Embryonic facial prominence (tissue), 1 donor: ENCODE measurements at regions not wholly inside any gene's neighbourhood (a gene's known extent, or its start where the extent isn't known, plus 50 kb on each side); places are given as distances from the start of the nearest gene placed in this dataset.
"Not testable (repeated sequence)": the region's sequence is repeated elsewhere in the genome, so short reads cannot be mapped to it uniquely, and the experiment has no call there.

Experiments
- DNase-seq: peaks from one replicate; pipeline ENCODE4 v3.0.0-alpha.2; 2016; ENCODE audit errors: extremely low spot score

DNA sequence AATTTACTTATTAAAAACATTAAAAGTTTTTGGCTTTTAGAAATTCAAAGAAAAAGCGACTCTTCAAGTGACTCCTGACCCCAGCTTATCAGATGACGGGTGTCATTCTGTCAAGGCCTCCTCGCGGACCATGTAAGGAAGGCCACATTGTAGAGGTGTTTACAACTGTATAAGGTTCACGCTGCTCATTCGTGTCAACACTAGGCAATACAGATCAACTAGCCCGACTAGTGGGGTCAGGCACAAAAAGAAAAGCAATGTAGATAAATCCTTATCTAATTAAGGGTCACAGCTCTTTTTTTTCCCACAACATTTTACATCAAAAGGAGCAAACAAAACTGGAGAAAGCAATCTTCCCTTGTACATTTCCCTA, 207.5 kb upstream of the NR2F2 start:
- no peak for DNase-seq

DNA sequence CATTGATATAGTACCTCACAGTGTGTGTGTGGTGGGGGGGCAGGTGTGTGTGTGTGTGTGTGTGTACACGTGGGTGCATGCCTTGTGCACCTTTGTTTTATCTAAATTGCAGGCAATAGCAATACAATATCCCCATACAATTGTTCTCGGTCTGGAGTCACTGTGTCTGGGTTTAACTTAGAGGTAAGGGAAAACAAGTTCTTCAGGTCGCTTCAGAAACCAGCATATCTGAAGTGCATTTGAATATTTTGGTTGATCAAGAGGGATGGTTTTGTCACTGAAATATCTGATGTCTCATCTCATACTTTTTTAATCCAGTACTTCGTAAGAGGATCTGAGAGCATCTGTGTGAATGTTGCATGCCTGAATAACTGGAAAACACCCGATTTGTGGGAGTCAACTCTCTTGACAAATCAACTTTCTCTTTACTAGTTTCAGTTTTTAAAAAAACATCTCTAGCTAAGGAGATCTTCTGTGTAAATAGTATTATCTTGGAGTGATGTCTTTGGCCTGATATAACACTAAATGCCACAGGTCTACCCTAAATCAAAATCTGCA, 206.8 kb upstream of the NR2F2 start:
- no peak for DNase-seq

DNA sequence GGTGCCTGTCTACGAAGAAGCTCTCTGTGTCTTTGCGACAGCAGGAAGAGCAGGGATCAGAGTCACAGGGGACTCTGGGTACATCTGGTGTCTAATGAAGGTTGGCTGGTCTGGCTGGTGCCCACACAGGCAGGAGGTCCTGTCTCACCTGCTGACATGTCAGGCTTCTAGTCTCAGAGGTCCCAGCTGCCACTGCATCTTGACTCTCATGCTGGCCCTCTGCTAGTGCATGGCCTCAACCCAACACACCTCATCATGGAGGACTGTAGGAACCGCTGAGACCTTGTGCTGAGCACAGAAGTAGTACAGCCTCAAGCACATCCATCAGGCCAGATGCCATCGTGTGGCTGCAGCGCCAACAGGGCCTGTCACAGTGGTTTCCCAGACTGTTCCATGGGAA, 206.1 kb upstream of the NR2F2 start:
- no peak for DNase-seq

DNA sequence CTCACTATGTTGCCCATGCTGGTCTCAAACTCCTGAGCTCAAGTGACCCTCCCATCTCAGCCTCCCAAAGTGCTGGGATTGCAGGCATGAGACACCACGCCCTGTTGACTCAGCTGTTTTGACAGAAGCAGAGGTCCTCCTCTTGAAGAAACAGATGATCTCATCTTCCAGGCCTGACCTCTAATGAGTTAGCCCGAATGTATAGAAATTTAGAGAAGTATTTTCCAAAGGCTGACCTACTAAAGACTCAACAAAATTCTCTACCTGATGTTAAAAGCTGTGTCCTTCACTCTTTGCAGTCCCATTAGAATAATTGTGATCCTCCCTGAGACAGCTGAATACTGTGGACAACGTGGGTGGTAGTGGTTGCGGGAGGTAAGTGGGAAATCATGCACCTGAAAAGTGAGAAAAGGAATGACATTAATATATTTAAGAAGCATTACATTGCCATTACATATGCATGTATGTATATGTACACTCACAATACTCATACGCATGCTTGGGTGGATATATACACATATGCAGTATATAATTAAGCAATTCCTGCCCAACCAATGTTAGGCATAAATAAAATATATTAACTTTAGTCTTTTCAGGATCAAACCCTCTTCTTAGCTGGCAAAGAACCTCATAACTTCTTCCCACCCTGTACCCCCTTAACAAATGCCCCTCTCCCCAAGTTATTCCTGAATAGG, 204.6 kb upstream of the NR2F2 start:
- DNase-seq = no peak

DNA sequence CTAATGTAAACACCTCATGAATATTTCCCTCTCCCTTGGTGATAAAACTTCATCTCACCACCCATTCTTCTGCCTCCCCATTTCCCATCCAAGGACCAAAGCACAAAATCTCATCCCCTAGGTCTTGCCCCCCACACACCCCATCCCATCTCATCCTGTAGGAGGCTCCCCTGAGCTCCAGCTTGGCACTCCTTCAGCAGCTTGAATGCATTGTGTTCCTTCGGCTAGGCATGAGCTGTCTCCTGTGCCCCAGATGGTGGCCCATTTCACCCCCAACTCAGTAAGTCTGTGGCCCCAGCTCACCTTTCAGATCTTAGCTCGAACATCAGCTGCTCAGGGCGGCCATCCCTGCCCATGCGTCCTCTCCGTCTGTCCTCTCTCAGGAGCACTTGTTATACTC, 203.6 kb upstream of the NR2F2 start:
- DNase-seq = no peak

DNA sequence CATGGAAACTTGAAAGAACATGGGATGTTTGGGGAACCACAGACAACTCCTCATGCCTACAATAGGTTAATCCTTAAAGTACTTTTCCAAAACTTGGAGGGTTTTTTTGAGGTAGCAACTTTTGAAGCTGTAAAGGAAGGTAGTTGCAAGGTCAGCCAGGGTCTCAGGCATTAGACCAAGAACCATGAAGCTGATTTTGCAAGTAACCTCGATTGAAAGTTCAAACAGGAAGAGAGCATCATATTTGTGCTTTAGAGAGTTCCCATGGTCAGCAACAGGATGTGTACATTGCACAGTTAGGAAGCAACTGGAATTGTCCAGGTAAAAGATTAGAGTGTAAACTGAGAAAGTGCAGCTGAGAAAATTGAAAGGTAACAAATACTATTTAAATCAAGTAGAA, 199.8 kb upstream of the NR2F2 start:
- DNase-seq = no peak

DNA sequence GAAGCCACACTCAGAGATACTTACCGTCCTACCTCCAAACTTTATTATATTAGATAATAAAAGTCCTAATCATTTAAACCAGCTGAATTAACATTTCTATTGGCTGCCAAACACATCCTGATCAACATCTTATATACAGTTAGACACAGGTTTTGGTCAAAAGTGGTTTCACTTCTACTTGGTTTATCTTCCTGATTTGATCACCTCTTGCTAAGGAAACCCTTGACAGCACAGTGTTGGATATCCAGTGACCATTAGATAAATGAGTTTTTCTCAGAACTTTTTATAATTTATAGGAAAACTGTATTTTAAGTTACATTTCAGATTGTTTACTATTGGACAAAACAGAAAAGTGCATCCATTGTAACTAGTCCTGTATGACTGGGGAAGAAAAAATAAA, 198.4 kb upstream of the NR2F2 start:
- DNase-seq = no peak

DNA sequence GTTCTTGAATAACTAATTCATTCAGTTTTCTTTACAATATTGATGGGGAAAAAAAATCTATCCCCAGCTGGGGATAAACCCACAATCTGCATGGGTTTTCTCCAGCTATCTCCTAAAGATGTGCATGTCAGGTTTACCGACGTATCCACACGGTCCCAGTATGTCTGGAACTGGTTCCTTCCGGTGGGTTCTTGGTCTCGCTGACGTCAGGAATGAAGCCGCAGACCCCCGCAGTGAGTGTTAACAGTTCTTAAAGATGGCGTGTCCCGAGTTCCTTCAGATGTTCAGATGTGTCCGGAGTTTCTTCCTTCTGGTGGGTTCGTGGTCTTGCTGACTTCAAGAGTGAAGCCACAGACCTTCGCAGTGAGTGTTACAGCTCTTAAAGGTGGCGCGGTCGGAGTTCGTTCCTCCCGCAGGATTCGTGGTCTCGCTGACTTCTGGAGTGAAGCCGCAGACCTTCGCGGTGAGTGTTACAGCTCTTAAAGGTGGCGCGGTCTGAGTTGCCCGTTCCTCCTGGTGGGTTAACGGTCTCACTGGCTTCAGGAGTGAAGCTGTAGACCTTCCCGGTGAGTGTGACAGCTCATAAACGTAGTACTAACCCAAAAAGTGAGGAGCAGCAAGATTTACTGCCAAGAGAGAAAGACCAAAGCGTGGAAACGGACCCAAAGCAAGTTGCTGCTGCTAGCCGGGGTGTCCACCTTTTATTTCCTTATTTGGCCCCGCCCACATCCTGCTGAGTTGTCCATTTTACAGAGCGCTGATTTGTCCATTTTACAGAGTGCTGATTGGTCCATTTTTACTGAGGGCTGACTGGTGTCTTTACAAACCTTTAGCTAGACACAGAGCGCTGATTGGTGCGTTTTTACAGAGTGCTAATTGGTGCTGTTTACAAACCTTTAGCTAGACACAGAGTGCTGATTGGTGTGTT, 195.1 kb upstream of the NR2F2 start:
- DNase-seq = no peak

DNA sequence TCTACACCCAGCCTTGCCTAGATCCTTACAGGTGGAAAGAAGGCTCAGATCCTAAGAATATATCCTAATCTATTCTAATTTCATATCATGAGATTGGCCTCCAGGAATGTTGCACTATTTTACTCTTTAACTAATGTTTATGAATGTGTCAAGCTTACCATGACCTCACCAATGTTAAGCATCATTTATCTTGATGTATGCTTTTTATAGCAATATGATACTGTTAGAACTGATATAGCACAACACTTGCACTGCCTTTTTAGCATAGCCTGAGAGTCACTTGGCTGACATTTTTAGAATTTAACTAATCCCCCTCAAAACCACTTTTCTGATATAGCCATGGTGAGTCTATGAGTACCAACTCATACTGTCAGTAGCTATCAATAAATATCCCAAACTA, 191.5 kb upstream of the NR2F2 start:
- DNase-seq = no peak

DNA sequence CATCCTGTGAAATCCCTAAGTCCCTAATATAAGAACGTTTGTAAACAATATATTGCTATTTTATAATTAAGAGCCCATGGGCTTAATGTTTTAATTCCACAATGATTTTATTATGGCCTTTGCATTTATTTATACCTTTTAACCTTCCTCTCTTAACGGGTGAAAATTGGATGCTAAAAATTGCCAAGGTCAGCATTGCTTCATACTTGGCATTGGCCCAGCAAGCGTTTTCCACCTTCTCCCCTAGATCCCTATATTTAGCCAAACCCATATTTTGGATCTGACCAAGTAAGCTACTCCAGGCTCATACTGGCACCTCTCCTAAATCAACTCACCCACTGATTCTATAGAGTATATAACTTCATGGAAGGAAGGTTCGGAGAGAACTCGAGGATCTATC, 188.0 kb upstream of the NR2F2 start:
- no peak for DNase-seq

DNA sequence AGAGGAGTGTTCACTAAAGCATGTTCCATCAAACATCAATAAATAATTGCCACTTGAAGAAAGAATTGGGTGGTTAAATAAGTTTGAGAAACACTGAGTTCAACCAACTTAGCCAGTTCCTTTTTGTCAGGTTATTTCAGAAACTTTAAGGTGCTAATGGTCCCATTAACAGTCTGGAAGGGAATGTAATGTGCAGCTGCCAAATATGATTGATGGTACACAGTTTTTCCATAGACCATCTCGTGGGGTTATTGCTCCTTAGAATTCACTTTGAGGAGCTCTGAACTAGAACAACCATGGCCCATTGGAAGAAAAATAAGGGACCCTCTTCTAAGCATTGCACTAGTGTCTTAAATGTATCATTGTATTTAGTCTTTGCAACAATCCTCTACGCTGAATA, 185.8 kb upstream of the NR2F2 start:
- DNase-seq = no peak

DNA sequence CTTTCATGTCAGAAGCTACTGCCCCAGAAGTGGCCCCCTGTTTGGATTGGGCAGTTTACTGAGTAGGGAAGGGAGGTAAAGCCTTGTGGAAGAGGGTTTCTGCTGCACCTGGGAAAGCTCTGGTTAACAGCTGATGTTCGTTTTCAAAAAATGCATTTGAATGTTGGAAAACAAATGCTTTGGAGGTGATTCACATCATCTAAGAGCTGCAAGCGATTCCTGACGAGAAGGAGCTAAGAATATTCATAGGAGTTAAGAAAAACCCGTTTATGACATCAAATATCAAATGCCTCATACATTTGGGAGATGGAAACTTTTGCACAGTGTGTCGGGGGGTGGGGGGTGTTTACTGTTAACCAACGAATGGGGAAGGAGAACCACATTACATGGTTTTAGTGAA, 183.8 kb upstream of the NR2F2 start:
- DNase-seq = no peak

DNA sequence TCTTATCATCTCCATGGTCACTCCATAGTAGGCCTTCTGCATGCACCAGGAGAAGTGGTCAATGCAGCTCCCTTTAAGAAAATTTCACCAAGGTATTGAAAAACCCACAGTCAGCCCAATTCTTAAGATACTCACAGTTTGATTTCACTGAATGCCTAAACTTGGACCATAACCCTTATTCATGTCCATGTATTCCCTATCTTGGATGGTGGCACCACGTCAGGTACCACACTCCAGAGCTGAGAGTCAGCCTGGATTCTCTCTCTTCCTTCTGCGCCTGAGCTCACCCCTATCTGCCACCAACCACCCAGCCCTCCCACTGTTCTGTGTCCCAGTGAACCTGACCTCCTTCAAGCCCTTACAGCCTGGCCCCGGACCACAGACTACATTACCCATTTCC, 183.2 kb upstream of the NR2F2 start:
- DNase-seq = no peak

DNA sequence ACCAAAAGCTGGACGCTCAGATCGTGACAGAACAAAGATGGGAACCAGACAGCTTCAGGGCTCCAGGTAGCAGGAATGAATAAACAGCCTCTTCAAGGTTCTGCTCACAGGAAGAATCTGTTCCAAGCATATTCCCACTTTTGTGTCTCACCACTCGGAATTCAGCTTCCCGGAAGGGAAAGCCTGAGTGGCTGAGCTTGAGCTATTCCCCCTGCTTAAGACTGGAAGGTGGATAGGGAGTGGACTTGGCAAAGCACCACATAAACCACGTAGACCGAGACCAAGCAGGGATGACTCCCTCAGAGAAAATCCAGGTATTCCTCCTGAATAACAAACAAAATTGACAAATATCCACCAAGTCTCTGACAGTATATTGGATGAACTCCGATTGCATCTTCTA, 180.2 kb upstream of the NR2F2 start:
- no peak for DNase-seq

DNA sequence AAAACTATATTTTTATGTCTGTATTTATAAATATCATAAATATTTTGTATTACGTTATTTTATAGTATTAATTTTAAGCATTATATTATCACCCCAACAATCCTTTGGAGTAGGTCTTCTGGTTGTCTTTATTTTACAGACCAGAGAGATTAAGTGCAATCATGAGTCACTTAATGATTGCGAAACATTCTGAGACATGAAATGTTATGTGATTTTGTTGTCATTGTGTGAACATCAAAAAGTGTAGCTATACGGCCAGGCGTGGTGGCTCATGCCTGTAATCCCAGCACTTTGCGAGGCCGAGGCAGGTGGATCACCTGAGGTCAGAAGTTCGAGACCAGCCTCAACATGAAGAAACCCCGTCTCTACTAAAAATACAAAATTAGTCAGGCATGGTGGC, 178.8 kb upstream of the NR2F2 start:
- not testable (repeated sequence) for DNase-seq

DNA sequence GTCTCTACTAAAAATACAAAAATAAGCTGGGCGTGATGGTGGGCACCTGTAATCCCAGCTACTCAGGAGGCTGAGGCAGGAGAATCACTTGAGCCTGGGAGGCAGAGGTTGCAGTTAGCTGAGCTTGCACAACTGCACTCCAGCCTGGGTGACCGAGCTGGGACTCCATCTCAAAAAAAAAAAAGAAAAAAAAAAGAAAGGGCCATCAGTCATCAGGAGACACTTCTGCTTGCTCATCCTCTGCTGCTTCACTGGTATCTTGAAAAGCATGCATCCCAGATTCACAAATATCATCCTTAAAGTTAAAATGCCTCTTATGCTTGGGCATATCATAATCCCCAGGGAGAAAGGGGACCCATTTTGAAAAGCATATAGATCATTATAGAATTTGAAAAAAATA, 176.6 kb upstream of the NR2F2 start:
- no peak for DNase-seq

DNA sequence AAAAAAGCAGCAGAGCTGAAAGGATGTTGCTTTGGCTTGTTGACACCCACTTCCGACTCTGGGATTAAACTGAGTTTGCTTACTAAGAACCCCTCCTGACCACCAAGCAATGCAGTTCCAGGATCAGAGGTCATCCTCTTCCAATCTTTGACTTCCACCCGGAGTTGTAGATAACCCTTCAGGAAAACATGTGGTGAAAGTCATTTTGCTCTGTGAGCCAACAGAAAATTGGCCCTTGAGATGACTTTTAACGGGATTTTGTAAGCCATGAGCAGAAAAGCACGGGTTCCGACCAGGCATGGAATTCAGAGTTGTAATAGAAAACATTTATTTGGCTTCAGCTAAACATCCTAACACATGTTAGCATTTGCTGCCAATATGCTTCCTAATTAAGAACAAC, 171.6 kb upstream of the NR2F2 start:
- peak; percentile 43 for DNase-seq

DNA sequence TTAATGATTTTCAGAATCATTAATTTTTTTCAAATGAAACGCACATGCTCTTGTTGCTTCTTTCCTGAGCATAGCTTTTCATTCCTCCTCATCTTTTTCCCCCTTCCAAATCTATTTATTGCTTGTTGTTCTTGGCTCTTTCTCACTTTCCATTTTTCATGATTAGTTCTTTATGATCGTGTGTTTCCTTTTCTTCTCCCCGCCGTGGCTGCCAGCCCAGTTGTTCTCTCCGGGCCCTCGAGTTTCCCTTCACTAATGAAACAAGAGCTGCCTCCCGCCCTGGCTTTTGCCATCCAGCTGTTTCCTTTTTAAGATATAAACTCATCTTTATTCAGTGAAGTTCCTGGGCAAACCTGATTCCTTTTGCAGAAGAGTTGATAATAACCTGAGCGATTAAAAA, 170.2 kb upstream of the NR2F2 start:
- peak; percentile 50 for DNase-seq

DNA sequence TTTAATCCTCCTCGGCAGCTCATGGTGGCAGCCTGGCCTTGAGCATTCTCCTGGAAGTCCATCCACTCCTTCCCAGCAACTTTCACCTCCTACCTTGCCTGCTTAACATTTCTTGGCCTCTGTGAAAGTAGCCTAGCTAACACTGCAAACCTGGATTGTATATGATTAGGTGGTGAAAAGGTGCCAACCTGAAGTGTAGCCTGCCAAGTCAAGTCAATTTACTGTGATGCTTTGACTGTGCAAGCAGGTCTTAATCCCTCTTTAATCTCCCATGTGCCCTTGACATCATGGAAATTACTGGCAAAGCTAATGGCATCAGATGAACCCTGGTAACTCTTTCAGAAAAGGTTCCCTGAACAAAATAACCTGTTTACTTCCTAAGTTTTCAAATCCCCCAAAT, 169.7 kb upstream of the NR2F2 start:
- no peak for DNase-seq

DNA sequence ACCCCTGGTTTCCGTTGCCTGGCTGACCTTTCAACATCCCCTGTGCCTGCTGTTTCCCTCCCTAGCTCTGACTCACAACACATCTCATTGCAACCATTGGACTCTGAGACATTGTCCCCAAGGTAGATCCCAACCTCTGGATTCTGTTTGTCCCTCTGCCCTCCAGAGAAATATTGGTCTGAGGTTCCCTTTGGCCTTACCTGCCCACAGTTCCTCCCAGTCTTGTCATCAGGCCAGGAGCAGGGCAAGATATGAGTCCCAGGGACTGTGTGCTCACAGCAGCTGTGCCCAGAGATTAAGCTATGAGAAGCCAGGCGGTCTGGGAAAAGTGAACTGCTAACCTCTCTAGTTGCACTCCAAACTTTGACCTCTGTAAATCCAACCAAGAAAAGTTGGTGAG, 168.2 kb upstream of the NR2F2 start:
- DNase-seq = no peak

DNA sequence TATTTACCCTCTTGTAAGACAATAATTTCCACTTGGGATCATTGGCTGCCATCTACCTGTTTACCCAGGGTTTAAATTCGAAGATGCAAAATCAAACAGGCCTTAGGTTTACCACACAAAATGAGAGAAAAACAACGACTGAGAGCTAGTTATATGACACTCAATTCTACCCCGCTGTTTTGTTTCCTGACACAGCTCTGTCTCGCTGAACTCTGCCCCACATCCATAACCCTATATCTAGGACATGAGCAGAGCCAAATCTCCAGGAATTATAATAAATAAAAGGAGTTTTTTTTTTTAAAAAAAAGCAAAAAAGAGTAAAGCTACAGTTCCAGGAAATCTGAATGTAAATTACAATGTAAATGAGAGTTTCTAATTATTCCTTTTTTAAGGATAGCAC, 165.4 kb upstream of the NR2F2 start:
- no peak for DNase-seq

DNA sequence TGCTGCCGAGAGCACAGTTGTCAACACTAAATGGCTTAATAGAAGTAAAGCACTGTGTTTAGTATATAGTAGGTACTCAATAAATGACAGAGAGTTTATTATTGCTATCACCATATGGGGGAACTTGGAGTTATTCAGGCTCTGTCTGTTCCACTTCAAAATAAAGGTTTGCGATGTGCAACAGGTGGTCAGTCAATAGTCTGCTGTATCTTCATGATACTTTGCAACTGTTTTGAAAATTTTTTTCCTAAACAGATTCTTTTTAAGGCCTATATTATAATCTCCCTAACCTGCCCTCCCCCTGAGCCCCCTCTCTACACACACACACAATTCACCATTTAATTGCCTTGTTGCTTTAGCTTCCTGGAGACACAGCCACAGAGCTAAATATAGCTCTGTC, 164.7 kb upstream of the NR2F2 start:
- no peak for DNase-seq
